GM20000 (cell line): ENCODE measurements at regions not wholly inside any gene's neighbourhood (a gene's known extent, or its start where the extent isn't known, plus 50 kb on each side); places are given as distances from the start of the nearest gene placed in this dataset.

ENCODE experiments used
- DNase-seq: peaks from one replicate; pipeline ENCODE4 v3.0.0; 2012; ENCODE audit warnings: low spot score
- TF ChIP-seq, protein P1 (sequence below): IDR thresholded peaks from 2 replicates; pipeline ENCODE4 v1.5.1; 2012; ENCODE audit warnings: mild to moderate bottlenecking, control low read depth; ENCODE audit errors: extremely low read depth, missing control alignments

DNA sequence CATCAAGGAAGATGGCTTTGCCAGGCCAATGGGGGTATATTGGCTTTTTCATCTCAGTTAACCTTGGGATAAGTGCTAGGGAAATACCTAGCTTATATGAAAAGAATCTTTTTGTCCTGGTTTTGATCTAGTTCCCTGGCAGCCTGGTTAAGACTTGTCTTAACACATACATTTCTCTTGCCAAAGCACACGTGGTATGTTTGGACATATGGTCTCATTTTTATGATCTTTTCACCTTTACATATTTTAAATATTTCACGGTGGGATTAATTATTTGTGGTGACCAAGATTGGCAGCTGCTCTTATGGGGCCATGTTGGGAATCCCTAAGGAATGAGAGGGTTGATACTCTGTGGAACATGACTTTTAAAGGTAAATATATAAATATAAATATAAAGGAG lies 312.5 kb downstream of the NPR3 start:
- TF ChIP-seq, protein P1, sequence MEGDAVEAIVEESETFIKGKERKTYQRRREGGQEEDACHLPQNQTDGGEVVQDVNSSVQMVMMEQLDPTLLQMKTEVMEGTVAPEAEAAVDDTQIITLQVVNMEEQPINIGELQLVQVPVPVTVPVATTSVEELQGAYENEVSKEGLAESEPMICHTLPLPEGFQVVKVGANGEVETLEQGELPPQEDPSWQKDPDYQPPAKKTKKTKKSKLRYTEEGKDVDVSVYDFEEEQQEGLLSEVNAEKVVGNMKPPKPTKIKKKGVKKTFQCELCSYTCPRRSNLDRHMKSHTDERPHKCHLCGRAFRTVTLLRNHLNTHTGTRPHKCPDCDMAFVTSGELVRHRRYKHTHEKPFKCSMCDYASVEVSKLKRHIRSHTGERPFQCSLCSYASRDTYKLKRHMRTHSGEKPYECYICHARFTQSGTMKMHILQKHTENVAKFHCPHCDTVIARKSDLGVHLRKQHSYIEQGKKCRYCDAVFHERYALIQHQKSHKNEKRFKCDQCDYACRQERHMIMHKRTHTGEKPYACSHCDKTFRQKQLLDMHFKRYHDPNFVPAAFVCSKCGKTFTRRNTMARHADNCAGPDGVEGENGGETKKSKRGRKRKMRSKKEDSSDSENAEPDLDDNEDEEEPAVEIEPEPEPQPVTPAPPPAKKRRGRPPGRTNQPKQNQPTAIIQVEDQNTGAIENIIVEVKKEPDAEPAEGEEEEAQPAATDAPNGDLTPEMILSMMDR: no peak
- DNase-seq: no peak

DNA sequence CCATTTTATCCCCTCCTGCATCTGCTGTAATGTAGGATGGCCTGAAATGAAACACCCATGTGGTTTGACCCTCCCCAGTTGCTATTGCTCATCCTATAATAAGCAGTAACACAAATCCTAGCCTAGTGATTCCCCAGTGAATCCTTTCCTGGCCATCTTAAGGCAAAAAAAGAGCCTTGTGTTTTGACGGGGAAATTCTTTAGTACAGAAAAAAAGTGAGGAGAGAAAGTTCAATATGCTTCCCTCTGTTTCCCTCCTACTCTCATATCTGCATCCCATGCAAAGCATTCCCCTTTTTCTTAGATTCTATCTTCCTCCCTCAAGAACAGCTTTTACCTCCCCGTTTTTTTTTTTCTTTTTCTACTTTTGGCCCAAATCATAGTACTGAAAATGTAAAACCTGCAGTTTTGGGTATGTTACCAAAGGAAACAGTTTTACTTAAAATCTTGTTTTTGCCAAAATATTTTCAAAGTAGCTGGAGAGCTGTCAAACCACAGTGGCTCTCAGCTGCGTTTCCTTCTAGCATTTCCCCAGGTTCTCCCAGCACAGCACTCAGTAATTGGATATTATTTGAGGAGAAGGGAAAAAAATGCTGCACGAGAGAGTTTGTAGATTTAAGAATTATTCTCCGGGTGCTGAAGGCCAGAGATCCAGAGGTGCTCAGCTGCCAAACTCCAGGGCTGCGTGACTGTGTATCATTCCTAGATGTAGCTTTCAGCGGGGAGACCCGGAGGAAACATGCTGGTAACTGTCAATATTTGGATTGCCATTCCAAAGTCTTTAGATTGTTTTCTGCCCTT lies 321.4 kb downstream of the NPR3 start:
- no peak for DNase-seq

DNA sequence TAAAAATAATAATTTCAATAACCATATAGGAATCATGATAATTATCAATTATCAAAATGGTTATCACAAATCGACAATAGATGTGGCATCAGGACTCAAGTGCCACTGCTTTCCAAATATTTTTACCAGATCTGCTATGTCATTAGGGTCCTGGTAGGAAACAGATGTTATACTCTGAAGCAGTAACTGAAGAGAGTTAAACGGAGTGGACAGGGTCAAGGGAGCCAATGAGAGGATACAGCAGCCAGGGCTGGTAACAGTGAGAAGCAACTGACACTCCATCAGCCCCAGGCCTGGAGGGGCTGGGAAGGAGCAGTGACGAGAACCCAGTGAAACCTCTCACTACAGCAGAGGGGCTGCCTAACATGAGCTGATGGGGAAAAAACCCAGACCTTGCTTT lies 322.4 kb downstream of the NPR3 start:
- DNase-seq: no peak
- TF ChIP-seq, protein P1: no peak

More for the DNA sequence above, 321.4 kb downstream of the NPR3 start:
- TF ChIP-seq, protein P1: no peak

DNA sequence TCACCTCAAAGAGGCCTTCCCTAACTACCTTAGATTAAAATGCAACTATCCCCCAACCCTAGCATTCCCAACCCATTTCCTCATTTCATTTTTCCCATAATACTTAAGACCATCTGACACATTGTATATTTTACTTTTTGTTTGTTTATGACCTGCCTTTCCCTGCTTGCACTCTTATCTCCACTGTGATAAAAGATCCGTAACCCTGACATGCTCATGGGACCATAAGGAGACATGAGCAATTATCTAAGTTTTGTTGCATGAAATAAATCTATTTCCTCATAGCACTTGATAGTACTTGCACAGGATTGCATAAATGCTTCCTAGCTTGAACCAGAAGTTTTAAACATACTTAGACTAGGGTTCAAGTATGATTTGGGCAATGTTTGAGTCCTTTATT lies 323.7 kb downstream of the NPR3 start:
- DNase-seq: no peak
- TF ChIP-seq, protein P1: no peak

DNA sequence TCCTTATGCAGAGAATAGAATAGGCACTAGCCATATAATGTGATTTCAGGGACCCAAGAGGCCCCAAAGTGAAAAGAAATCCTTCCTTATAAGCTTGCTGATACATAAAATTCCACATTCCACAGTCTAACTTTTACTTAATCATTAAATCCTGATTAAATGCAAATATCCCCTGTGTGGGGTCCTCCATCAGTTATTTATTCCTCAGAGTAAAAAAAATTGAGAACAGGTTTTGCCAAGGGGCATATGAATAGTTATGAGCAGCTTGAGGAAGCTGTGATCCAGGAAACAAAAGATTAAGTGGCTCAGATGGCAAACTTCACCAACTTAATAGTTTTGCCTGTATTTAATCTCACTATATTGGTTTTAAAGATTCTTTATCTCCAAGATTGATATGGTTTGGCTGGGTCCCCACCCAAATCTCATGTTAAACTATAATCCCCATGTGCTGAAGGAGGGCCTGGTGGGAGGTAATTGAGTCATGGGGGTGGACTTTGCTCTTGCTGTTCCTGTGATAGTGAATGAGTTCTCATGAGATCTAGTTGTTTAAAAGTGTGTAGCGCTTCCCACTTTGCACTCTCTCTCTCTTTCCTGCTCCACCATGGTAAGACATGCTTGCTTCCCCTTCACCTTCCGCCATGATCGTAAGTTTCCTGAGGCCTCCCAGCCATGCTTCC lies 324.9 kb downstream of the NPR3 start:
- DNase-seq: no peak
- TF ChIP-seq, protein P1: no peak

DNA sequence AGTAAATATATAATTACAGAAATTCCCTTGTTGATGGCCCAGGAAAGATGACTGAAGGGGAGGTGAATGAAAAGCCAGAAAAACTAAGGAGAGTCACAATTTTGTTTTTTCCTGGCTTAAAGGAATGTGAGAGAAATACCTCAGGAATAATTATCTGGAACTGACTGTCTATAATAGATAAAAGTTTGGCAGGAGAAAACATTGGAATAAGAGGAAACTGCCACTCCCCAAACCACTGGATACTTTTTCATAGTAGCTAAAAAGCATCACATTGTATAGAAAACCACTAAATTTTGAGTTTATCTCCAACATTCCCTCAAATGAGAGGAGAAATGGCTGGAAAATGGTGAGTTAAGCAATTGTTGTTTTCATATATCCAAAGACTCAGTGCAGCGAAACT lies 326.0 kb downstream of the NPR3 start:
- TF ChIP-seq, protein P1: no peak
- no peak for DNase-seq

DNA sequence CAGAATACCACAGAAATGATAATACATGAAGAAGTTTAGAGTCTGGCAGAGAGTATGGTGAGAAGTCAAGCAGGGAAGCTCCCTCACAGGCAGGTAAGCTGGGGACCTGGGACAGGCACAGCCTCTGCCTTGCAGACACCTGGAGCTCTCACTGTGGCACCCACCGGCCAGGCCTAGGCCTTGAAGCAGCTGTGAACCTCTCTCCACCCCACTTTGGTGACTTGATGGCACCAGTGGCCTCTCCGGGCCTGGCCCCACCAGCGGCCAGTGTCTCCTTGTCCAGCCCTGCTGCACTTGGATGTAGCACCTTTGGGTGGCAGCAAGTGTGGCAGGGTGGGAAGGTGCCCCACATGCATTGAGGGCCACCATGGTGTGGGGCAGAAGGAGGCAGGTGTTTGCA lies 330.5 kb downstream of the NPR3 start:
- DNase-seq: no peak
- TF ChIP-seq, protein P1: no peak
